MG63 (cell line): ENCODE measurements at regions not wholly inside any gene's neighbourhood (a gene's known extent, or its start where the extent isn't known, plus 50 kb on each side); places are given as distances from the start of the nearest gene placed in this dataset.
"Not testable (repeated sequence)": the region's sequence is repeated elsewhere in the genome, so short reads cannot be mapped to it uniquely, and the experiment has no call there.

Experiments
- DNase-seq: peaks from one replicate; pipeline ENCODE4 v3.0.0-alpha.2; 2020
- H3K27me3 ChIP-seq: fragments of 250-450 bp; sonication (Bioruptor Pico); 2 replicates; pipeline ENCODE4 v1.5.1; 2020; ENCODE audit warnings: mild to moderate bottlenecking, moderate library complexity
- H3K36me3 ChIP-seq: fragments of 250-450 bp; sonication (Bioruptor Pico); 2 replicates; pipeline ENCODE4 v1.5.1; 2020; ENCODE audit warnings: mild to moderate bottlenecking, moderate library complexity
- H3K4me3 ChIP-seq: fragments of 250-450 bp; sonication (Bioruptor Pico); 2 replicates; pipeline ENCODE4 v1.5.1; 2020; ENCODE audit warnings: mild to moderate bottlenecking, moderate library complexity
- H3K9me3 ChIP-seq: fragments of 250-450 bp; sonication (Bioruptor Pico); 2 replicates; pipeline ENCODE4 v1.5.1; 2020; ENCODE audit warnings: mild to moderate bottlenecking, moderate library complexity

- not testable (repeated sequence) for DNase-seq, H3K36me3 ChIP-seq, H3K4me3 ChIP-seq, H3K9me3 ChIP-seq, H3K27me3 ChIP-seq
Observed at GRCh38 chr4:162817374-162817773, 349.3 kb downstream of the NAF1 start.

DNA sequence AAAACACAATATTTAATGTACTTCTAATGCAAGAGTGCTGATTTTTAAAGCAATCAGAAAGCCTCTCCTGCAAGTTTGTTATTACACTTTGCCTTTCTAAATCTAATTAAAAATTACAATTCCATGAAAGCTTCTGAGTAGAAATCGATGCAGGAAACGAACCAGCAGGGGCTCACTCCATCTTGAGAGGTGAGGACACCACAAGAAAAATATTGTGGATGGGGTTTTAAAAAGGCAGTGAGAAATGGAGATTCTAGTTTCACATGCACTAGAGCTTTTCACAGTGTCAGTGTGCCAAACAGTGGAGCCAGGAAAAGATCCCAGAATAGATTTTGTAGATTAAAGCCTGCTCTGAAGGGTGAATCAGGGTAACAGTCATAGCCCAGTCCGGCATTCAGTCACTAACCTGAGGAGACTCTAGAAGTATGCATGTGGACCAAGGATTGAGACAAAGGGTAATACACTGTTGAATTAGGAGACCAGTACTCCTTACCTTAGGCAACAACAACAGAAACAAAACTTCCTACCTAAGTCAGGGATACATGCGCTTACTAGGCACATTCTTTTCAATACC is 362.3 kb downstream of the NAF1 start:
- Histone ChIP-seq H3K9me3 (no peaks in the 10 kb centered on the region), H3K27me3 (no peaks in the 10 kb centered on the region), H3K36me3 (no peaks in the 10 kb centered on the region), H3K4me3 (no peak overlapping the region)
- no peak for DNase-seq

DNA sequence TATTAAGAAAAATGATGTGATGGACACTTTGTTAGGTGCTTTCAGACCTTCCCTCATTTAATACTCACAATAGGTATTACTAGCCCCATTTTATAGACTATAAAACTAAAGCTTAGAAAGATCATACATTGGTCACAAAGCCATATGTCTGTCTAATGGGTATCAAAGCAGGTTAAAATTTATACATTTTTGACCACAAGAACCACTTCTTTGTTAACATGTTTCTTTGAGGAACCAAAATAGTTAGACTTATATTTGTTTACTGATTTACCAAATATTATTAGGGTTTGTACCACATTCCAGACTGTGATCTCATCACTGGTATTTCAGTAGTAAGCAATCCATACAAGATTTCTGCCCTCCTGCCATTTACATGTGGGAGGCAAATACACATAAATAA is 363.3 kb downstream of the NAF1 start:
- no peak for DNase-seq
- Histone ChIP-seq H3K27me3 (no peaks in the 10 kb centered on the region), H3K4me3 (no peak overlapping the region), H3K9me3 (no peaks in the 10 kb centered on the region), H3K36me3 (no peaks in the 10 kb centered on the region)

- DNase-seq: no peak
- H3K4me3 ChIP-seq: peak overlapping the region; percentile 34
- no peaks in the 10 kb centered on the region; the same call in 1 of the 2 replicates for H3K27me3 ChIP-seq
- H3K9me3 ChIP-seq: no peaks in the 10 kb centered on the region
- H3K36me3 ChIP-seq: no peaks in the 10 kb centered on the region
Observed at GRCh38 chr4:162797108-162797507, 369.6 kb downstream of the NAF1 start.

DNA sequence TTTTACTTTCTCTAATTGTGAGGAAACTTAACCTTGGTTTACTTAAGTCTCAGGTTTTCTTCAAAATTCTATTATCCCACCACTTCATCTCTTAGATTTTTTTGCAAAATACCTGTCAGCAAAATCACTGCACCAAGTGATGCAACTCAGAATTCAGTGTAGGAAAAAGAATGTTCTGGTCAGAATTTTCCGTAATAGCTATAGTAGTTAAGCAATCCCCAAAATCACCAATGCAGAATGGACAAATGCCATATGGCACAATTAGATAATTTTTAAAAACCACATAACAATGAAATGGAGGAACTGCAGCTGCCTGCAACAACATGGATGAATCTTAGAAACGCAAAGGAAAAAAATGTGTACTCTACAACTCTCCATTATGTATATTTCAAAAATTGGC is 373.1 kb downstream of the NAF1 start:
- no peak for DNase-seq
- Histone ChIP-seq H3K4me3 (no peak overlapping the region), H3K9me3 (no peaks in the 10 kb centered on the region), H3K27me3 (no peaks in the 10 kb centered on the region; the same call in none of the 2 replicates), H3K36me3 (no peaks in the 10 kb centered on the region)

DNA sequence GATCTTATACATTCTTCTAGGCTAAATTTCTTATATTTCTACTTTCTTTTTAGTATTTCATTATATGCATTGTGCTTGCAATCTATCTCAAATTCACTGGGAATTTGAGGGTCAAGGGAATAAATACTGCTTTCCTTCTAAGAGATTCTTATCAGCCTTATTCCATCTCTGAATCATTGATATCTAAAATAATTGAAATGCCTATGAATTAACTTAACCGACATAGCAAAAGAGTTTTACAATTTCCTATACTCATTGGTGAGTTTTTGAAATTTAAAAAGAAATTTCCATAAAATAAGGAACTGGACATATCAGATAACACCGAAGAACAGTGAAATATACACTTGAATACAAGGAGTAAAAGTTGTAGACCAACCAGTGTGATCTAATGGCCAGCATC is 373.7 kb downstream of the NAF1 start:
- no peaks in the 10 kb centered on the region for H3K36me3 ChIP-seq
- no peak for DNase-seq
- H3K4me3 ChIP-seq: no peak overlapping the region
- H3K9me3 ChIP-seq: no peaks in the 10 kb centered on the region
- no peaks in the 10 kb centered on the region; the same call in none of the 2 replicates for H3K27me3 ChIP-seq

DNA sequence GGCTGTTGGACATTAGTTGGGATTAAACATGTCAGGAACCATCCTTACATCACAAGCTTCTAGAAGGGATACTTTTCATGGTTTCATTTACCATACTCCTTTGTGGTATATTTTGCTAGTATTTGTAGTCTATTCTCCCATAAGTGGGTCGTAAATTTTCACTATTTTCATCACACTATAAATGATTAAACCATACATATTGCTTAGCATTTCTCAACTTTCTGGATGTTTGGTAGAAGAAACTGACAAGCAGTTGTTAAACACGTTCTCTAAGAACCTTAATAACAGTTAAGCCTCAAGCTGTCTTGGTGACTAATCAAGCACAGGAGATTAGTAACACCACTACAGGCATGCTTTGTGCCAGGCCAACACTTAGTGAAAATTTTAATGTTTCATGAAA is 375.5 kb downstream of the NAF1 start:
- no peaks in the 10 kb centered on the region for H3K36me3 ChIP-seq
- no peaks in the 10 kb centered on the region for H3K9me3 ChIP-seq
- no peak for DNase-seq
- H3K4me3 ChIP-seq: no peak overlapping the region
- H3K27me3 ChIP-seq: no peaks in the 10 kb centered on the region; the same call in none of the 2 replicates

DNA sequence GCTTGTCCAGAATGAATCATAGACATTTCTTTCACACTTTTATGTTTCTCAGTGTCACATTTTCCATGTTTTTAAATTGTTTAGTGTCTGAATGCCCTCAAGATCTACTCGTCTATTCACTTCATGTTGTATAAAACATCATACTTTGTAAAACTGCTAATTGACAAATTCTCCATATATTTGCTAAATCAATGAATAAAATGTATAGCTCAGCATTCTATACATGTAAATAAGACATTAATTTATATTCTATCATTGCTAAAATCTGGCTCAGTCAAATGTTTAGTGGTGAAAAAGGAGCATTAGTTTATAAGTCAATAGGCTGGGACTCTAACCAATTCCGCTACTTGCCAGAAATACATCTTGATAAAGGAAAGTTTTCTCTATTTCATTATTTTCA is 379.6 kb downstream of the NAF1 start:
- Histone ChIP-seq H3K9me3 (no peaks in the 10 kb centered on the region), H3K36me3 (no peaks in the 10 kb centered on the region), H3K27me3 (no peaks in the 10 kb centered on the region; the same call in none of the 2 replicates), H3K4me3 (no peak overlapping the region)
- no peak for DNase-seq

- peaks cover 2% of the 10 kb centered on the region for H3K27me3 ChIP-seq
- DNase-seq: no peak
- H3K4me3 ChIP-seq: no peak overlapping the region
- H3K9me3 ChIP-seq: no peaks in the 10 kb centered on the region
- no peaks in the 10 kb centered on the region for H3K36me3 ChIP-seq
Observed at GRCh38 chr4:162782778-162783525, 383.7 kb downstream of the NAF1 start.

DNA sequence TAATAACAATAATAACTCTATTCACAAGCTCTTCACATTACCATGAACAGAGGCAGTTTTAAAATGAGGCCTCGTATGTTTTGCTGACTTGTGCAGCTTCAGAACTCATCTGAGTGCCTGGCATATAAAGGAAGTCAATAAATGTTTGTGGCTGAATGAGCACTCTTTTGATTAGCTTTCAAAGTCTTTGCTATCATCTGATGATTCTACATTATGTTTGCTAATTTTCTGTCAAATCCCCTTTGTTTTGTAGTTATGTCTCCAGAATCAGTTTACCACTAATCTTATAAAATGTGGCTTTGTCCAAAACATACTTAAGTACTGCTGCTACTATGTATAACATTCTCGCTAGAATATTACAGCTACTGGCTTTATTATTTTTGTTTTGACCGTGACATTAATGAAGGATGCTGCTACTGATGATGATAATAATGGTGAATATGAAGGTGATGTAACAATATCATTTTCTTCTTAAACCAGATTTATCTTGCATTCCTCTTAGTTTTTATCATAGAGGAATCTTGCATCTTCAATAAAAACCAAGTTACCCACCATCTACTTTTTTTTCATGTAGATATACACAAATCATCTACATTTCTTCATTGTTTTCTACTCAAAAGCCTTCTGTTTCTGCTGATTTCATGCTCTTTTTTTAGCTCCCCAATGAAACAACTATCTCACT is 384.5 kb downstream of the NAF1 start:
- Histone ChIP-seq H3K4me3 (no peak overlapping the region), H3K36me3 (no peaks in the 10 kb centered on the region), H3K27me3 (peaks cover 2% of the 10 kb centered on the region; the same call in 1 of the 2 replicates), H3K9me3 (no peaks in the 10 kb centered on the region)
- DNase-seq: no peak

GRCh38 chr4:162770761-162771490 is 395.8 kb downstream of the NAF1 start:
- Histone ChIP-seq H3K27me3 (0 out of 2 replicates have a peak, but pooled peaks cover 2% of the 10 kb centered on the region), H3K36me3 (no peaks in the 10 kb centered on the region), H3K9me3 (no peaks in the 10 kb centered on the region), H3K4me3 (no peak overlapping the region)
- no peak for DNase-seq

DNA sequence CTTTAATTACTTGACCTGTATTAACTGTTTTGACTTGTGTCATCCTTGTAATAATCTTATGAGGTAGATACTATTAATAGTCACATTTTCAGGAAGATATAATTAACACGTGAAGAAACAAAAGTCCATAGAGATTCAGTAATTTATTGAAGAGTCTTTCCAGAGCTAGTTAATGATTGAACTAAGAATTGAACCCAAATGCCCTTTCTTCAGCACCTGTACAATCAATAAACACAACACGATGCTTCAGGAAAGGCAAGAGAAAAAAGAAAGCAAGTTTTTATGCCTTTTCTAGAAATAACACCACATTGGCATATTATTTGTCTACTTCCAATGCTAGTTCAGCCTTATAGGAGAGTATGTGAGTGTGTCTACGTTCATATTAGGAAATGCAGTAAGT is 399.6 kb downstream of the NAF1 start:
- no peak for DNase-seq
- Histone ChIP-seq H3K9me3 (no peaks in the 10 kb centered on the region), H3K27me3 (0 out of 2 replicates have a peak, but pooled peaks cover 2% of the 10 kb centered on the region), H3K4me3 (no peak overlapping the region), H3K36me3 (no peaks in the 10 kb centered on the region)

DNA sequence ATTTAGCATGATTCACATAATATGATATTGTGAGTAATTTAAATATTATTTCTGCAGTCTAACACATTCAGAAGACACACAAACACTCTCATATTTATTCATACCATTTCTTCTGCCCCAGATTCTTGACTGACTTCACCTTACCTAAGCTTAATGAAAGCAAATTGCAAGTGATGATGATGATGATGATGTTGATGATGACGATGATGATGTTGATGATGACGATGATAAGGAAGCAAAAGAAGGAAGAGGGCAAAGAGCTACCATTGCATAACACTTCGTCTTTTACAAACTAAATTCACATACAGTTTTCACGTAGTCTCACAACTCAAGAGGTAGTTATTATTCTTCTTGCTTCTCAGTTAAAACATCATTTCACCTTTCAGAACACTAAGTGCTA is 404.7 kb downstream of the NAF1 start:
- no peak overlapping the region for H3K4me3 ChIP-seq
- 0 out of 2 replicates have a peak, but pooled peaks cover 2% of the 10 kb centered on the region for H3K27me3 ChIP-seq
- no peak for DNase-seq
- no peaks in the 10 kb centered on the region for H3K36me3 ChIP-seq
- H3K9me3 ChIP-seq: no peaks in the 10 kb centered on the region

GRCh38 chr4:162740228-162740627 is 426.5 kb downstream of the NAF1 start:
- H3K4me3 ChIP-seq, H3K36me3 ChIP-seq, H3K9me3 ChIP-seq, DNase-seq, H3K27me3 ChIP-seq: not testable (repeated sequence)

DNA sequence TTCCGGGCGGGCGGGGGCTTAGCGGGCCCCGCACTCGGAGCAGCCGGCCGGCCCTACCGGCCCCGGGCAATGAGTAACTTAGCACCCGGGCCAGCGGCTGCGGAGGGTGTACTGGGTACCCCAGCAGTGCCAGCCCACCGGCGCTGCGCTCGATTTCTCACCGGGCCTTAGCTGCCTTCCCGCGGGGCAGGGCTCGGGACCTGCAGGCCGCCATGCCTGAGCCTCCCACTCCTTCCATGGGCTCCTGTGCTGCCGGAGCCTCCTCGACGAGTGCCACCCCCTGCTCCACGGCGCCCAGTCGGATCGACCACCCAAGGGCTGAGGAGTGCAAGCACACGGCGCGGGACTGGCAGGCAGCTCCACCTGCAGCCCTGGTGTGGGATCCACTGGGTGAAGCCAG is 427.1 kb downstream of the NAF1 start:
- not testable (repeated sequence) for H3K36me3 ChIP-seq, H3K9me3 ChIP-seq, H3K4me3 ChIP-seq, DNase-seq, H3K27me3 ChIP-seq

DNA sequence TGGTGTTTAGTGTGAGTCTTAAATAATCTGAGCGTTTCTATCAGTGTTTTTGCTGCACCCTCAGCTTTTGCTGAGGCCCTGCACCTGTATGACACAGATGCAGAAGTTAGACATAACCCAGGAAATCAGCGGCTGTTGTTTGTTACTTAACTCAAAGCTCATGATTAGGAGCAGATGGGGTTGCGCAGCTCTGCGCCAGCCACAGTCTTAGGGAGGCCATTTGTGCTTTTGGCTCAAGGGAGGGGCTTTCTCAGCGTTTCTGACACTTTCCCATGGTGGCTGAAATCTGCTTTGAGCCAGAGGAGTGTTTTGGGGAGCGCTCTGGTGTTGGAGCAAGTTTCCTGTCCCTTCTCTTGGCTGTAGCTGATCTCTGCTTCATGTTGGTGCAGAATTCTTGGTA is 433.8 kb downstream of the NAF1 start:
- no peaks in the 10 kb centered on the region for H3K27me3 ChIP-seq
- DNase-seq: no peak
- no peaks in the 10 kb centered on the region for H3K36me3 ChIP-seq
- no peak overlapping the region for H3K4me3 ChIP-seq
- H3K9me3 ChIP-seq: no peaks in the 10 kb centered on the region

- no peaks in the 10 kb centered on the region for H3K27me3 ChIP-seq
- no peak for DNase-seq
- H3K9me3 ChIP-seq: no peaks in the 10 kb centered on the region
Observed at GRCh38 chr4:162727766-162728165, 438.9 kb downstream of the NAF1 start.

More at GRCh38 chr4:162727766-162728165, 438.9 kb downstream of the NAF1 start:
- Histone ChIP-seq H3K36me3 (no peaks in the 10 kb centered on the region), H3K4me3 (no peak overlapping the region)
